Renal cortex interstitium (tissue), 11 donors: ENCODE measurements at regions not wholly inside any gene's neighbourhood (a gene's known extent, or its start where the extent isn't known, plus 50 kb on each side); places are given as distances from the start of the nearest gene placed in this dataset.

ENCODE experiments used
- DNase-seq, 11 donors: peaks; one replicate each; pipeline ENCODE4 v3.0.0-alpha.2; 2013; ENCODE audit warnings: low read depth in 9 of 11, low spot score in 4 of 11; ENCODE audit errors: extremely low read depth in 1 of 11

GRCh38 chr1:29648798-29649188 lies 412.5 kb downstream of the PTPRU start:
- no peak for DNase-seq

DNA sequence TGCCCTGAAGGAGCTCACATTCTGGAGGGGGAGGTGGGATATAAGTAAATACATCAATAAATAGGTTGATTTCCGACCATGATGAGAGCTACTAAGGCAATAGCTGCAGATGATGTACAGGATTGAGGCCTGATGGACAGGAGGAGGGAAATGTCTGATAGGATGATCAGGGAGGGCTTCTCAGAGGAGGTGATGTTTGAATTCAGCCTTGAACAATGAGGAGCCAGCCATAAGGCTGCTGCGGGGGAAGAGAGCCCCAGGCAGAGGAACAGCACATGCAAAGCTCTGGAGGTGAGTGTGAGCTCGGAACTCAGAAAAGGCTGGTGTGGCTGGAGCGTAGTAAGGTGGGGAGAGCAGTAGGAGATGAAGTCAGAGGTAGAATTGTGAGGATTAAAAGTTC lies 411.7 kb downstream of the PTPRU start:
- no peak for DNase-seq

GRCh38 chr1:29647581-29647980 lies 411.3 kb downstream of the PTPRU start:
- DNase-seq = no peak

GRCh38 chr1:29646161-29646775 lies 409.9 kb downstream of the PTPRU start:
- no peak for DNase-seq

GRCh38 chr1:29645586-29645985 lies 409.3 kb downstream of the PTPRU start:
- DNase-seq = no peak

GRCh38 chr1:29644812-29645211 lies 408.5 kb downstream of the PTPRU start:
- no peak for DNase-seq

GRCh38 chr1:29643838-29644440 lies 407.6 kb downstream of the PTPRU start:
- no peak for DNase-seq

- DNase-seq = no peak
These were observed 407.0 kb downstream of the PTPRU start for GRCh38 chr1:29643281-29643680.

DNA sequence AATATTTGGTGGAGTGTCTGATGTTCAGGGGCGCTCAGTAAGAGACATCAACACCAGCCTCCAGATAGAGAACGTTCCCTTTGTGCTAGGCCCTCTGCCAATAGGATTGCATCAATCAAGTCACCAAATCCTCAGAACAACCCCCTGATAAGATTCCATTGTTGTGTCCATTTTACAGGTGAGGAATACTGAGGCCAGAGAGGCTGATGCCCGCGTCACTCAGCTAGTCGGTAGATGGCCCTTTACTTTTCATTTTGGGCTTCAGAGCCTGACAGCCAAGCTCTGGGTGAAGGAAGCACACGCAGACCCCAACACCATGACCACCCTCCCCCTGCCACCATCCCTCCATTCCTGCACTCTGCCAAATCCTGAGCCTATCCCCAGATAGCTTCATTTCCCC lies 406.2 kb downstream of the PTPRU start:
- DNase-seq = no peak

DNA sequence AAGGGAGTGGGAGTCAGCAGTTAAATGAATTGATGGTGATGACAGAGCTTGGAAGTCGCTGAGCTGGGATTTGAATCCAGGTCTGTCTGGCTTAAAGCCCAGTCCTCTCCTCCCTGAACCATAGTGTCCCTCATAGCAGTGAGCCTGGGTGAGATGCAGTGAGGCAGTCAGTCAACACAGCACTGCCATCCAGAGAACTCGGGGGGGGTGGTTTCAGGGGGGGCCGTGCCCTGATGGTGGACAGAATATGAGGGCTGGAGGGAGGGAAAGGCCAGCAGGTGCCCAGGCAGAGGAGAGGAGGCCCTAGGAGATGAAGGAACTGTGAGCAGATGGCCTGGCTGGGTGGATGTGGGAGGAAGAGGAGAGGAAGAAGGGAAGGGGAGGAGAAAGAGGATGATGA lies 405.6 kb downstream of the PTPRU start:
- DNase-seq = no peak

DNA sequence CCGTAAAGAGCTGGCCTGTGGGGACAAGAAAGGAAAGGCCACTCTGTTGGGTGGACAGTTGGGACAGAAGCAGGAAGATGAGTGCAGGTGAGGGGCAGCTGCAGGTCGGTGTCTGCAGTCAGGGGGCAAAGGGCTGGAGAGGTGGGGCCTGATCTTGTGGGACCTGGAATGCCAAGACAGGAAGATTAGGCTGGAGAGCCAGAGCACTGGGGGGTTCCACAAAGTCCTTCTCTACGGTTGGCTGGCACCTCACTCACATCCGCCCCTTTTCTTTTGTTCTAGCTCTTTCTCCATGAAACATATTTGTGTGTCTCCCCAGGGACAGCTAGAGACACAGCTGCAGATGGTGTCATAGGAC lies 404.1 kb downstream of the PTPRU start:
- no peak for DNase-seq

GRCh38 chr1:29639741-29640427 lies 403.6 kb downstream of the PTPRU start:
- DNase-seq = no peak

DNA sequence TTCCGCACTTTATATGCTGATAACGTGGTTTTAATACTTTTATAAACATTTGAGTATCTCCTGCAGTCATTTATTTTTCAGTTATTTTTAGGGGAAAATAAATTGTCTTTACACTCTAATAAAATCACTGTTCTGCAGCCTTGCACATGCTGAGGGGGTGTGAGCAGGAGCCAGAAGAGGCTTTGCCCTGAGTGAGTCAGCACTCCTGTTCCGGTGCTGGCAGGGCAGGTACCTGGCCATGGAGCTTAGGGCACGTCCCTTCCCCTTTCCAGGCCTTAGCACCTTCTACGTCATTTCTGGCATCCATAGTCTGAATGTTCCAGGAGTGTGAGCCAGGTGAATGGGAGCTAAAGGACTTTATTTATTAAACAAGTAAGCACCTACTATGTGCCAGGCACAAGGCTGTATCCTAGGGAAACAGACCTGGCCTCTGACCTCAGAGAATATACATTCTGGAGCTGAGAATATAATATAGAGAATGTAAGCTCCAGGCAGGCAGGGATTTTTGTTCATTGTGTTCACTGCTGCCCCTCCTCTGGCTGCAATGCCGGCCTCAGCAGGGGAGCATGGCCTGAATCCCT lies 402.9 kb downstream of the PTPRU start:
- no peak for DNase-seq

DNA sequence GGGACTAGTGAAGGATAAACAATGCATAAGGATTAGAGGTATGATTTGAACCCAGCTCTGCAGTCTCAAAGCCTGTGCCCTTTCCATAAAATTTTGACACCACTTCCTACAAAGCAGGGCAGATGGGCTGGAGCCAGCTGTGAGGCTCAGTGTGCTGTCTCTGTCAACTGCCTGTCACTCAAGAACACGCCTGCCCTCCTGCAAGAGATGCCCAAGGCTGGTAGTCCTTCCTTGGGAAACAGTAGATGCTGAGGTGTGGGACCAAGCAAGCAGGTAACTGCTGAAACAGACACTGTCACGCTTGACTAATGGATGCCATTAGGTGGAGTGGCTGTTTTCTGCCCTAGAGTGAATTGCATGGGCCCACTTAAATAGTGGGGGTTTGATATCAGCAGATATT lies 402.0 kb downstream of the PTPRU start:
- no peak for DNase-seq

- no peak for DNase-seq
These were observed 400.6 kb downstream of the PTPRU start for GRCh38 chr1:29636936-29637335.

DNA sequence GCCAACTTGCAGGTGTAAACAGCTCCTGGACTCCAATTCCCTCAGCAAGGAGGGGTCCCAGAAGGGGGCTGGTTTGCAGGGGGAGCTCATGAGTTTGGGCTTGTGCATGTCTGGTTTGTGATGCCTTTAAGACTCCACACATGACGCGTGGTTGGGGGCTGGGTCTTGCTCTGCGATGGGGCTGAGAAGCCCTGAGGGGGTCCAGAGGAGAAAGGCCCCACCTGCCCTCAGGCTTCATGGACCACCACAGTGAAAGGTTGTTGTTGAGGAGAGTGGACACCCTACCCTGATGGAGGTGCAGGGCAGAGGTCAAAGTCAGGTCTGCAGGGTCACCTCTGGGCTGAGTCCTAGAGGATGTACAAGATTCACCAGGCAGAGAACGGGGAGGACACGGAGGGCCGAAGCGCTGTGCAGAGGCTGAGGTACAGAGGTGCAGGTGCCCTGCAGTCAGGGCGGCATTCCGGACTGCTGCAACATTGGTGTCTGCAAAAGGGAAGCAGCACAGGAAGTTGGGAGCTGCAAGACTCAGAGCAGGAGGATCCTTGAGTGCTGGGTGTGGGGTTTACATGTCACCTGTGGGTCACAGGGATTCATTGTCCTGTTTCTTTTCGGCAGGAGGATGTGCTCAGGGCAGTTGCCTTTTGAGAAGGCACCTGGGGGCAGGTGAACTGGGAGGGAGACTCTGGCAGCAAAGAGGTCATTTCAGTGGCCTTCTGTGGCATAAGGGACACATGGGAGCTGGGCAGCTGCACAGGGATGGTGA lies 399.4 kb downstream of the PTPRU start:
- DNase-seq = no peak

DNA sequence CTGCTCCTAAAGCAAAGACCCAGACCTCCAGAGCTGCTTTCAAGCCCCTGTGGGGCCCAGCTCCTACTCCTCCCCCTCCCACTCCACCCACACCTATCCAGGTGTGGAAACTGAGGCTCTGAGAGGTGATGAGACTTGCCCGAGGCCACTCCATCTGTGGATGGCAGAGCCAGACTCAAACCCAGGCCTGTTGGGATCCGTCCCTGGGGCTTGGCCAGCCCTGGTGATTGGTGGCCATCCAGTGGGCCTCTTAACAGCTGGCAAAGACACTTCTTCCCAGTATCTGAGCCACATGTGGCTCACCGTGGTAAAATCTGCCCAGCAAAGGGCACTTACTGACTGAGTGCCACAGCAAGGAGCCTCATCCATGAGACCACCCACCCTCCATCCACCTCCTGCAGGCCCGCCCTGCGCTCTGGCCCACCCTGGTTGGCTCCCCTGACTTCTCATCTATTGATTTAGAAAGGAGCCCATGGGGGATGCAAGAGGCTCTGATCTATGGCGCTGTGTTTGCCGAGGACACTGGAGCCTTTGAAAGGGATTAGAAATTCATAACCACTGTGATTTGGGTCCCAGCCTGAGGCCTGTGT lies 398.5 kb downstream of the PTPRU start:
- no peak for DNase-seq

- DNase-seq = no peak
These were observed 398.0 kb downstream of the PTPRU start for GRCh38 chr1:29634324-29634723.

DNA sequence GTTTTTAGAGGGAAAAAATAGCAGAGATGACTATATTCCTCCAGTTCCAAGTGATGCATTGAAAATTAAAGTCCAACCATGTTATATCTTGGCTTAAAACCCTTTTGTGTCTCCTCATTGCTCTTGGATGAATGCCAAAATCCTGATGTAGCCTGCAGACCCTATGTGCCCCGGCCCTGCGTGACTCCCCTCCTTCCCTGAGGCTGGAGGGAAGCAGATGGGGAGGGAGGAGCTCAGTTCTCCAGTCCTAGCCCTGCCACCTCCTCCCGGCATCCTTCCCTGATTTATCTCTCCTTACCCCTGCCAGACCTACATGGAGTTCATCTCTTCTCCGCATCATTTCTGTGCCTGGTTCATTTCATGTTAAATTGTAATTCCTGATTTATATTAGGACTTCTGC lies 397.4 kb downstream of the PTPRU start:
- DNase-seq = no peak
